ENCODE measurements at regions not wholly inside any gene's neighbourhood (a gene's known extent, or its start where the extent isn't known, plus 50 kb on each side); places are given as distances from the start of the nearest gene placed in this dataset.

- DNase-seq (ENCODE audit: low read depth in 1 of 2, low spot score in 2 of 2) (no peak), FAIRE-seq (no peak)
- Histone ChIP-seq H3K36me3 (ENCODE audit: control insufficient read depth in 2 of 4, insufficient read depth in 4 of 4, low read length in 3 of 4) (no peaks in the 10 kb centered on the region), H2AK5ac (ENCODE audit: low read depth, low read length) (no peak overlapping the region), H3K79me2 (ENCODE audit: control insufficient read depth in 1 of 2, insufficient read depth in 2 of 2, low read length in 2 of 2) (no peaks in the 10 kb centered on the region), H2BK15ac (ENCODE audit: low read length) (no peak overlapping the region), H3K14ac (ENCODE audit: insufficient read length) (no peak overlapping the region), H4K5ac (ENCODE audit: insufficient read length, low read depth, low read length) (no peak overlapping the region), H3K27ac (ENCODE audit: low read depth, low read length) (no peak overlapping the region), H3K9me3 (ENCODE audit: insufficient read depth in 2 of 2, low read depth in 1 of 2, low read length in 1 of 2) (no peaks in the 10 kb centered on the region), H3K79me1 (ENCODE audit: low read depth, low read length) (no peaks in the 10 kb centered on the region), H4K20me1 (replicated peaks in 1 of 2; ENCODE audit: control insufficient read depth in 1 of 2, insufficient read depth in 2 of 2, low read length in 2 of 2) (no peaks in the 10 kb centered on the region), H3K4me2 (ENCODE audit: insufficient read depth in 1 of 2, low read depth in 2 of 2, low read length in 2 of 2) (no peak overlapping the region), H2BK20ac (ENCODE audit: low read length) (no peak overlapping the region), H2BK120ac (replicated peaks; ENCODE audit: low read depth, low read length) (no peak overlapping the region), H3K4me3 (ENCODE audit: extremely low read depth in 1 of 4, insufficient read depth in 2 of 4, low read depth in 3 of 4, low read length in 4 of 4) (no peak overlapping the region), H3K56ac (replicated peaks; ENCODE audit: insufficient read length, low read depth, low read length) (no peak overlapping the region), H4K8ac (ENCODE audit: extremely low read depth, insufficient read depth, low read length) (no peak overlapping the region), H3K9ac (replicated peaks in 1 of 4; ENCODE audit: extremely low read depth in 1 of 4, low read depth in 3 of 4, low read length in 3 of 4) (no peak overlapping the region), H3K4ac (replicated peaks; ENCODE audit: insufficient read length, low read depth, low read length) (no peak overlapping the region), H2BK12ac (ENCODE audit: low read depth, low read length) (no peak overlapping the region), H3K23me2 (ENCODE audit: low read depth, low read length) (no peaks in the 10 kb centered on the region), H3K23ac (ENCODE audit: insufficient read length) (no peak overlapping the region), H2BK5ac (ENCODE audit: low read depth, low read length) (no peak overlapping the region), H2AFZ (ENCODE audit: low read length) (no peak overlapping the region), H3K4me1 (replicated peaks in 1 of 4; ENCODE audit: control insufficient read depth in 3 of 4, insufficient read depth in 4 of 4, low read length in 3 of 4) (no peaks in the 10 kb centered on the region), H3K27me3 (replicated peaks in 1 of 4; ENCODE audit: control insufficient read depth in 3 of 4, extremely low read depth in 1 of 4, insufficient read depth in 3 of 4, low read length in 3 of 4) (no peaks in the 10 kb centered on the region), H4K91ac (replicated peaks; ENCODE audit: insufficient read length, low read length) (no peak overlapping the region), H3K18ac (ENCODE audit: extremely low read depth, low read length) (no peak overlapping the region)
- WGBS, 2 experiments (ENCODE audit: extremely low coverage in 1 of 2, insufficient coverage in 1 of 2, insufficient read length in 1 of 2, insufficient replicate concordance in 2 of 2, low coverage in 1 of 2, low lambda C conversion rate in 2 of 2, missing lambda C conversion rate in 1 of 2), result 91% methylated on average over 1 of the region's 1 CpG; no CpG with 5 or more reads in 1 of the 2 experiments
- CTCF ChIA-PET (ENCODE audit: partially characterized antibody), result interaction anchor here (1.0 to 1.3 kb wide), 2 partner anchors 27 to 30 kb away, joined by 3 read pairs; no protein-coding TSS in a partner anchor
- TF ChIP-seq NRF1 (IDR thresholded peaks at IDR 0.05; ENCODE audit: low read depth, low read length) (no peak), POLR2AphosphoS5 (IDR thresholded peaks at IDR 0.05; ENCODE audit: low read depth, low read length) (no peak), TCF12 (IDR thresholded peaks at IDR 0.05; ENCODE audit: low read depth, low read length) (no peak), USF2 (IDR thresholded peaks at IDR 0.05; ENCODE audit: low read length) (no peak), GTF2F1 (IDR thresholded peaks at IDR 0.05; ENCODE audit: borderline replicate concordance, low read depth, low read length) (no peak), EZH2 (IDR thresholded peaks at IDR 0.05; ENCODE audit: low read depth, low read length, severe bottlenecking) (no peak), SIX5 (IDR thresholded peaks at IDR 0.05; ENCODE audit: low read depth, low read length) (no peak), MAFK (IDR thresholded peaks at IDR 0.05; ENCODE audit: low read depth, low read length) (no peak)
- POLR2A ChIA-PET (ENCODE audit: partially characterized antibody), result no interaction called here
These were observed 60.6 kb upstream of the FAT4 start for GRCh38 chr4:125254106-125254505.

All from H1 (cell line).